Activated CD8-positive, alpha-beta memory T cell treated with anti-CD3 and anti-CD28 coated beads, Interleukin-2, amount 50 U/mL, for 4 hours (primary cell): ENCODE measurements at regions not wholly inside any gene's neighbourhood (a gene's known extent, or its start where the extent isn't known, plus 50 kb on each side); places are given as distances from the start of the nearest gene placed in this dataset.
A peak's percentile ranks its signal among the peaks of the same experiment; 100 is the strongest.

Experiments
- DNase-seq: peaks from one replicate; pipeline ENCODE4 v3.0.0-alpha.2; 2020

DNA sequence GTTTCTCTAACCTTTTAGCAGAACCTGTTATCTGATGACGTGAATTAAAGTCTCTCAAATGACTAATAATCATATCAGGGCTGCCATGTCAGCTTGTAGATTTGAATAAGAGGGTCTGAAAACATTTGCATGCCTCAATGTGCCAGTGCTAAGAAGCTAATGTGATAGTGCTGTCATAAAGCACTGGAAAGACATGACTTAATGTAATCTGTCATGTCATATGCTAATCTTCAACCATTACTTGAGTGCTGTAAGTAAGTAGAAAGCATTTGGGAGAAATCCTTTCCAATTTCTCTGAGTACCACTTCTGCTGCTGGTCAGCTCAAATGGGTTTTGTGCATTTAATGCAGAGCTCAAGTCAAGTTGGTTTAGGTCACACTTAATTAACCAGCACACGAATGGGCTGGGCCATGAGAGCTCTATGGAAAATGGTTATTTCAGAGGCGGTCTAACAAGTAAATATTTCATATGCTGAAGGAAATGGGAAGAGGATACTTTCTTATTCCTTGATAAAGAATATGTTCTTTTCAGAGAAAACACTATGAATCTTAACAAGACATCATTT lies 609.2 kb downstream of the LMO4 start:
- no peak for DNase-seq

GRCh38 chr1:87938631-87939030 lies 610.0 kb downstream of the LMO4 start:
- no peak for DNase-seq

GRCh38 chr1:87939444-87939843 lies 610.8 kb downstream of the LMO4 start:
- no peak for DNase-seq

DNA sequence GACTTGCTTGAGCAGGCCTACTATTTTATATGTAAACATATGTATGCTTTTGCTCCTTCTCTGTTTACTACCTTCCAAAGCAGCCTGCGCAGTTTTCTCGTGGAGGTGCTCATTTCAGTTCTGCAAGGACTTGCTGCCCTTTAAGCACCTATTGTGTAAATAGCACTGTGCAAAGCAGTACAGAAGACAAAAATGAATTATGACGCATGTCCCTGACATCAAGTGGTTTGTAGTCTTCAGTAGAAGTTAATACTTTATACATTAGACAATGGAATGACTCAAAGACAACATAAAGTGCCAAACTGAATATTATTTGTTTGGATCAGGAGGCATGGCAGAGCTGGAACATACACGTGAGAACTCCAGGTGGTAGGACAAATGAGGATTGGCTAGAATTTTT lies 611.7 kb downstream of the LMO4 start:
- no peak for DNase-seq

GRCh38 chr1:87941337-87941946 lies 612.8 kb downstream of the LMO4 start:
- DNase-seq = no peak

DNA sequence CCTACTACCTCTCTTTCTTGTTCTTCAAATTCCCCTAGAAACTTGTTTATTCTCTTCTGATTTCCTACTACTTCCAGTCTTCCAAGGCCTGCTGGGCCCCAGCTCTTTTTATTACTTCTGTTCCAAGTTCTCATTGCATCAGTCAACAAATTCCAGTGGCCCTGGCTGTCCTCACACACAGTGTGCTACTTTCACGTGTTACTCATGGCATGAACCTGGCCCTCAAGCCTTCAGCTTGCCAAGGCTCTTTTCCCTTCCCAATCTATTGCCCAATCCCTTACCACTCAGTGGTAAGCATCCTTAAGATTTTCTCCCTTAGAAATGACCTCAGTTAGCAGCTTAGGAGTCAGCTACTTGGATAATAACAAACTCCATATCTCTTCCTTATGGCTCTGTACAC lies 613.5 kb downstream of the LMO4 start:
- no peak for DNase-seq

- DNase-seq = no peak
Observed at GRCh38 chr1:87949711-87950110, 621.0 kb downstream of the LMO4 start.

- no peak for DNase-seq
Observed at GRCh38 chr1:87950369-87950768, 621.7 kb downstream of the LMO4 start.

- DNase-seq = no peak
Observed at GRCh38 chr1:87951409-87951808, 622.7 kb downstream of the LMO4 start.

DNA sequence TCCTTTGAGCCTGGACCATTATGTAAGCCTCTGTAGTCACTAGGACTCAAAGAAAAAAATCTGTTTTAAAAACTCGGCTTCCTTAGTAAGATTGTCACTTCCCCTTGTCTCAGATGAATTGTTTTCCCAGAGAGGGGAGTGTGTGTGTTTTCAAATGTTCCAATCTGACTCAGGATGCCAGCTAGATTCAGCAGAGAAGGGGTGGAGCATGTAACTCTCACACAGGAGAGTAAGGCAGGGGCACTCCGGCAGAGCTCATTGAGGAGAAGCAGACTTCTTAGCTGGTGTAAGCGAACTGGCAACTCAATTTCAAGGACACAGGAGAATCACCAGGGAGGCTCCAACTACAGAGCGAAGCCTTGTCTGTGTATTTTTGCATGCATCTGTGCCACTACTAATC lies 623.2 kb downstream of the LMO4 start:
- DNase-seq = no peak

GRCh38 chr1:87953121-87953520 lies 624.4 kb downstream of the LMO4 start:
- no peak for DNase-seq

DNA sequence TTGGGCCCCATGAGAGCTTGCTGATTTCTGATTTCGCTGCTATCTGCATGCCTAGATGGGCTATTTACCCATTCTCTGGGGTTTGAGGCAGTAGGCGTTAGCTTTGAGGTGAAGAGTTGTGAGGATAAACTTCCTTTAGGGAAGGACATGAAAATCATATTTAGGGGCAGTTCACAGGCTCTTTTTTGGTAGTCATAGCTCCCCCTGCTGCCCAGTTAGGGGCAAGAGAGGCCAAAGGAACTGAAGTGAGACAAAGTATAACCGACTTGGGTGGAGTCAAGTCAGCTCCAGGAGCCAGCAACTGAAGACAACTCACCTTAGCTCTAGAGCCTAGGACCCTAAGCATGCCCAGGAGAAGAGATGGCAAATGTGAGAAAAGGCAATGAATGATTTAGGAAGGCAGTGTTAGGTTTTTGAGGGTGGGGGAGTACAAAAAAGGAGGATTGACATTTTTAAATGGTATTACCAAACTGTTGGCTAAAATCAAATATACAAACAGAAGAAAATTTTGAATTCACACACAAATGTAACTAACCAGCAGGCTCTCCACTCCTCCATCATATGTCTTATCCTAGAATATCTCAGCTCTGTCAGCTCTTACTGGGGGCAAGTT lies 625.2 kb downstream of the LMO4 start:
- DNase-seq = peak; percentile 48

DNA sequence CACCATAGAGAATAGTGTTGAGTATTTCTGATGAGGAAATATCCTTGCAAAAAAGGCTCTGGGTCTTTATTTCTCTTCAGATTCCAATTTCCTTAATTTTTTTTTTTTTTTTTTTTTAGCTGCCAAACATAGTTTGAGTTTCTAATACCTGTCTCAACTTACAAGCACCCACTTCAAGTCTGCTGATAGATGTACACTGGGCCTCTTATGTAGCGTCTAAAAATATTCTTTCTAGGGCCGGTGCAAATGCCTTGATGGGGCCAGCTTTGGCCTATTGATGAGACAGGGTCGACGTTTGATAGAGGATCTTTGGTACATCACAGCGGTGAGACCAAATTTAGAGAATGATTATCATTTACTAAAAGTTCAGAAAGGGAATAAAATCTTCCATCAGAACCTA lies 626.4 kb downstream of the LMO4 start:
- no peak for DNase-seq

GRCh38 chr1:87956072-87956471 lies 627.4 kb downstream of the LMO4 start:
- DNase-seq = no peak

DNA sequence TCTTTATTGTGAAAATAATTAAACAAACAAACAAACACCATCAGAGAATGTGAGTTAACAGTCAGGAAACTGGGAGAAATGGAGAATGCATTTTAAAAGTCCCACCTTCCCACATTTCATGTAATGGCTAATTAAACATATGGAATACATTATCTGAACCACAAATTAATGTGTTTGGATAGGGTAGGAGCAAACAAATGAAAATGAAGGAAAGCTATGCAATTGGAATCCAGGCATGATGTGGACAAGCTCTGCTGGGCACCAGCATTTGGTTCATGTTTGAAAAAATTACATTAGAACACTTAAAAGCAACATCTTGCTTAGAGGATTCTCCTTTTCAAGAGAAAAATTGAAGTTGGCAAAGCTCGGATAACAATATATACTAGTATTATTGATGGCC lies 628.1 kb downstream of the LMO4 start:
- no peak for DNase-seq

- DNase-seq = no peak
Observed at GRCh38 chr1:87957331-87957730, 628.7 kb downstream of the LMO4 start.

DNA sequence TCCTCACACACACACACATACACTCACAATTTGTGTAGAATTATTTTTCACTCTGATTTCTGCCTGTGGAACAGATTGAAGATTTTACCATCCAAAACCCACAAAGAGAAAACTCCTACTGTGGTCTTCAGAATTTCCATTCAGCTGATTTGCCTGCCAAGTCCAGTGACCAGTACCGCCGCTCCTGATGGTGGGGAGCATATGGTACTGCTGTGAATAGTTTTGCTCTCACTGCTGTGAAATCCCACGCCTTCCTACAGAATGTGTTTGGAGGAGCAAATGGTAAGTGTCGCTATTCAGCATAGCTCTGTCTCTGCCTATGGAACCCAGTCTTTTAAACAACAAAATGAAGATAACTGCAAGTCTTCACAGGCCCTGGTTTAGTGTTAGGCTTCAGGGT lies 629.5 kb downstream of the LMO4 start:
- DNase-seq = no peak

DNA sequence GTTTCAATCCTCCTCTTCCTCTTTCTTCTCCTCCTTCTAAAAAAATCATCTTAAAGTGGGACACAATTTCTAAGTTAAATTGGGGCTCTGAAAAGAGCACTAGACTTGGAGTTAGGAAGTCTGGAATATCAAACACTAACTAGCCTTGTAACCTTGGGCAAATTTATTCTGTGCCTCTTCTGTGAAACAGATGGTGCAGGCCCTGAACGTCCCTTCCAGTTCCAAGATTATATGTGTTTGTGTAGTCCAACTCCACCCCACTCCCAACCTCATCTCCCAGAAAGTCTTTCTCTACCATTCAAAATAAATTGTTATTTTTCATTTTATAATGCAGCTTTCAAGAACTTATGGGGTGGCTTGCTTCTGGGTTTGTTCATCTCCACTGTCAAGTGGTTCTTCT lies 630.0 kb downstream of the LMO4 start:
- no peak for DNase-seq

- no peak for DNase-seq
Observed at GRCh38 chr1:87959236-87959635, 630.6 kb downstream of the LMO4 start.

DNA sequence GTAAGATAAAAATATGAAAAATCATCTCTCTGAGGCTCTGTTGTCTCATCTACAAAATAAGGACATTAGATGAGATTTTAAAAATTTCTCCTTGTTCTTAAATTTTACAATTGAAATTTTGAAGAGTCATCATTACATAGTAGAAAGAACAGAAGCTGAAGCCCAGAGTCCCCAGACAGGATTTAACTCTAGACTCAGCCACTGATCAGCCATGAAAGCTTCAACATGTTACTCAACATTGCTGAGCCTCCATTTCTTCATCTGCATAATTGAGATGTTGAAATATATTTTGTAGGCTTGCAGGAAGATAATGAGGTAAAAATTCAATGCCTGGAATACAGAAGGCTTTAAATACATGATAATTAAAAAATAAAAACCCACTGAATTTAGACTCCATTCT lies 633.3 kb downstream of the LMO4 start:
- no peak for DNase-seq

GRCh38 chr1:87963556-87963955 lies 634.9 kb downstream of the LMO4 start:
- no peak for DNase-seq

DNA sequence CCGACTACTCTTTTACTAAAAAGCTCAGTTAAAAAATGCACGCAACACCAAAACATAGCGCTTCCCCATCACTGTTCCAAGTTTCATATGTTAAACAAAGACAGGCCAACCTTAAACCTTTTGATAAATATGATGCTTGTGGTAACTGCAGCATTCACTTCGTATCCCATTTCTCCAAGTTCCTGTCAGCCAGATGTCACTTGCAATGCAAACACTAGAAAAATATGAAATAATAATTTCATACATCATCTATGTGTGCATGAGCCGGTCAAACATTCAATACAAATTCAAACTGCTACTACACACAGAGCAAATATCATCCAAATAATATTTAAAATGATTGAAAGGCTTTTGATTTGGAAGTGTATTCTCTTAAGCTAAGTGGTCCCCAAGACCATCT lies 636.5 kb downstream of the LMO4 start:
- DNase-seq = no peak

- DNase-seq = no peak
Observed at GRCh38 chr1:87968197-87968955, 639.7 kb downstream of the LMO4 start.

DNA sequence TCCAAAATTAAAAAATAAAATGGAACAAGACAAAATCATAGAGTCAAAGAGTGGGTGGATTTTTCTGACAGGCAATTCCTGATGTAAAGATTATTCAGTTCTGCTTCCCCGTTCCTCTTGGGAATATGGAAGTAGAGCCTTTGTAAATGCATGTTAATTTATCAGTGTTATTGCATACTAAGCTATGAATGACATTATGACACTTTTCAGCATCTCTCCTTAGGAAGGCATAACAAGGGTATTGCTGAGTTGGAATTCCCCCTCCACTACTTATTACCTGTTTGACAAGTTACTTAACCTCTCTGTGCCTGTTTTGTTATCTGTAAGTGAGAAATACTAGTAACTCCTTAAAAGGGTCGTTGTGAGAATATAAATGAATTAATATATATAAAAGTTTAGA lies 640.4 kb downstream of the LMO4 start:
- no peak for DNase-seq
